PC-9 (cell line): ENCODE measurements at regions not wholly inside any gene's neighbourhood (a gene's known extent, or its start where the extent isn't known, plus 50 kb on each side); places are given as distances from the start of the nearest gene placed in this dataset.
A peak's percentile ranks its signal among the peaks of the same experiment; 100 is the strongest.

Experiments
- BruUV-seq: library from RNA; stranded (reverse); fragments of 400-500 nt; replicated peaks from 2 replicates; lab custom pipeline; 2021; lab: Mats Ljungman, UMichigan
- CTCF ChIA-PET: fragments of 300-600 bp; sonication (Branson Sonifier 250); formaldehyde crosslinking; loops from one replicate; lab custom pipeline; 2022; ENCODE audit warnings: antibody characterized with exemption; lab: Charles Lee
- POLR2A ChIA-PET: fragments of 300-600 bp; sonication (Branson Sonifier 250); formaldehyde crosslinking; loops from one replicate; lab custom pipeline; 2022; ENCODE audit warnings: antibody characterized with exemption; ENCODE audit not compliant: unreplicated experiment; lab: Charles Lee
- DNase-seq, 2 experiments: peaks; one replicate each; pipeline versions ENCODE4 v3.0.0 to v3.0.0-alpha.2; 2015 to 2022; ENCODE audit warnings: mixed read lengths in 1 of 2
- H2AFZ ChIP-seq: fragments of 200-600 bp; sonication (generic); 2 replicates; pipeline ENCODE4 v1.8.1; 2017; ENCODE audit warnings: antibody characterized with exemption
- H3F3A ChIP-seq: fragments of 200-600 bp; sonication (generic); 2 replicates; pipeline ENCODE4 v1.8.1; 2017; ENCODE audit warnings: antibody characterized with exemption, mild to moderate bottlenecking, low read depth; ENCODE audit not compliant: insufficient read depth
- H3K27ac ChIP-seq: fragments of 200-600 bp; sonication (generic); 2 replicates; pipeline ENCODE4 v1.6.1; 2016; ENCODE audit warnings: mixed run types
- H3K27me3 ChIP-seq: fragments of 200-600 bp; sonication (generic); 2 replicates; pipeline ENCODE4 v1.6.1; 2016; ENCODE audit warnings: low read depth, mixed run types; ENCODE audit not compliant: insufficient read depth
- H3K36me3 ChIP-seq: fragments of 200-600 bp; sonication (generic); 2 replicates; pipeline ENCODE4 v1.6.1; 2016; ENCODE audit warnings: low read depth, mixed run types
- H3K4me1 ChIP-seq: fragments of 200-600 bp; sonication (generic); replicated peaks from 2 replicates; pipeline ENCODE4 v1.6.1; 2016; ENCODE audit warnings: mixed run types; ENCODE audit not compliant: insufficient read depth
- H3K4me2 ChIP-seq: fragments of 200-600 bp; sonication (generic); 2 replicates; pipeline ENCODE4 v1.6.1; 2017; ENCODE audit warnings: mixed run types
- H3K4me3 ChIP-seq: fragments of 200-600 bp; sonication (generic); 2 replicates; pipeline ENCODE4 v1.6.1; 2016; ENCODE audit warnings: mixed run types
- H3K79me2 ChIP-seq: fragments of 200-600 bp; sonication (generic); 2 replicates; pipeline ENCODE4 v1.6.1; 2017; ENCODE audit warnings: low read depth, mixed run types
- H3K9me2 ChIP-seq: fragments of 200-600 bp; sonication (generic); 2 replicates; pipeline ENCODE4 v1.8.1; 2017; ENCODE audit warnings: mild to moderate bottlenecking; ENCODE audit not compliant: insufficient read depth
- H3K9me3 ChIP-seq: fragments of 200-600 bp; sonication (generic); 2 replicates; pipeline ENCODE4 v1.8.1; 2016; ENCODE audit warnings: low read depth; ENCODE audit not compliant: insufficient read depth
- H4K20me1 ChIP-seq: fragments of 200-600 bp; sonication (generic); 2 replicates; pipeline ENCODE4 v1.8.1; 2017; ENCODE audit not compliant: insufficient read depth
- EZH2 ChIP-seq: fragments of 200-600 bp; sonication (generic); IDR thresholded peaks from 2 replicates; pipeline ENCODE4 v1.8.0; 2017; ENCODE audit warnings: antibody characterized with exemption, low read depth
- intact Hi-C: fragments of 100-400 bp; cut with micrococcal nuclease; formaldehyde crosslinking; loops from one replicate; pipeline ENCODE4 v1.10.0; 2022; ENCODE audit not compliant: unreplicated experiment
- TF ChIP-seq, protein P1 (sequence below): fragments of 200-600 bp; sonication (generic); conservative IDR thresholded peaks from 2 replicates; pipeline ENCODE4 v1.6.1; 2017; ENCODE audit warnings: mixed run types, antibody characterized with exemption, mild to moderate bottlenecking, moderate library complexity

DNA sequence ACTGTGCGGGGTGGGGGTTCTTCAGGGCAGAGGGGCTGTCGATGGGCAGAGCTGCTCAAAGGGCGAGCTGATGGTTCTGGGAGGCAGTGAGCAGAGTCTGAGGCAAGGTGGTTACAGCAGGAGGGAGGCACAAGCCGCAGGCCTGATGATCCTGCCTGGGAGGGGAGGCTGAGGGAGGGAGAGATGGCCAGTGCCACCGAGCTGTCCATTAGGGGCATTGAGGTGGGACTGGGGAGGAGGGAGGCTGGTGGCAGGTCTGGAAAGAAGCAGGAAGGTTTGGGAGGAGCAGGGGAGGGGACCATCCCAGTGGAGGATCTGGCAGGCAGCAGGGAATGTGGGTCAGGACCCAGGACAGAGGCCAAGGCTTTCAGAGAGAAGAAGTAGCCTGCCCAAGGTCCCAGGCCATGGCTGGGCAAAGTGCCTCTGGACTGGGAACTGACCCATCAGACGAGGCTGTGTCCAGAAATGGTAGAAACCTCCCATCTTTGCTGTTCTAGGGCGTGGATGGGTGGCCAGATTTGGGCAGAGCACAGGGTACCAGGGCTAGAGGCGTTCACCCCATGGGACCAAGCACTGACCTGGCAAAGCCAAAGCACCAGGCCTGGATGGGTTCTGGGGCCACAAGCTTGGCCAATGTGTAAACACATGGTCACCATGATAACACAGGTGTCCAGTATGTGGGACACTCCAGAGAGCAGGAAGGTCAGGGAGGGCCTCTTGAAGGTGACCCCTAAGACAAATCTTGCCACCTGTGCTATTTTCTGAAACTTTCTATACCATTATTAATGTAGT lies 55.5 kb downstream of the INHBB start:
- POLR2A ChIA-PET, result interaction anchor here (0.7 kb wide), 2 partner anchors 10 to 159 kb away, joined by 5 to 7 read pairs; no protein-coding TSS in a partner anchor

GRCh38 chr2:120402067-120402433 lies 56.1 kb downstream of the INHBB start:
- no peak for DNase-seq
- no peak overlapping the region for H2AFZ ChIP-seq
- no peak overlapping the region for H3K27ac ChIP-seq
- no TSS peak for BruUV-seq
- no peaks in the 10 kb centered on the region for H3K79me2 ChIP-seq
- H3K4me3 ChIP-seq, result no peak overlapping the region
- H3K4me2 ChIP-seq, result no peak overlapping the region
- intact Hi-C loops, result no loop called here
- no peaks in the 10 kb centered on the region for H3K9me3 ChIP-seq
- TF ChIP-seq, protein P1, sequence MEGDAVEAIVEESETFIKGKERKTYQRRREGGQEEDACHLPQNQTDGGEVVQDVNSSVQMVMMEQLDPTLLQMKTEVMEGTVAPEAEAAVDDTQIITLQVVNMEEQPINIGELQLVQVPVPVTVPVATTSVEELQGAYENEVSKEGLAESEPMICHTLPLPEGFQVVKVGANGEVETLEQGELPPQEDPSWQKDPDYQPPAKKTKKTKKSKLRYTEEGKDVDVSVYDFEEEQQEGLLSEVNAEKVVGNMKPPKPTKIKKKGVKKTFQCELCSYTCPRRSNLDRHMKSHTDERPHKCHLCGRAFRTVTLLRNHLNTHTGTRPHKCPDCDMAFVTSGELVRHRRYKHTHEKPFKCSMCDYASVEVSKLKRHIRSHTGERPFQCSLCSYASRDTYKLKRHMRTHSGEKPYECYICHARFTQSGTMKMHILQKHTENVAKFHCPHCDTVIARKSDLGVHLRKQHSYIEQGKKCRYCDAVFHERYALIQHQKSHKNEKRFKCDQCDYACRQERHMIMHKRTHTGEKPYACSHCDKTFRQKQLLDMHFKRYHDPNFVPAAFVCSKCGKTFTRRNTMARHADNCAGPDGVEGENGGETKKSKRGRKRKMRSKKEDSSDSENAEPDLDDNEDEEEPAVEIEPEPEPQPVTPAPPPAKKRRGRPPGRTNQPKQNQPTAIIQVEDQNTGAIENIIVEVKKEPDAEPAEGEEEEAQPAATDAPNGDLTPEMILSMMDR, result no peak
- no peak for TF ChIP-seq EZH2
- H3K27me3 ChIP-seq, result no peaks in the 10 kb centered on the region
- peaks cover 82% of the 10 kb centered on the region for H3K4me1 ChIP-seq
- H4K20me1 ChIP-seq, result no peaks in the 10 kb centered on the region
- POLR2A ChIA-PET, result interaction anchor here (0.7 kb wide), 1 partner anchor 9 kb away, joined by 7 read pairs; no protein-coding TSS in a partner anchor
- no peaks in the 10 kb centered on the region for H3K9me2 ChIP-seq
- H3F3A ChIP-seq, result peaks cover 47% of the 10 kb centered on the region
- no peaks in the 10 kb centered on the region for H3K36me3 ChIP-seq
- CTCF ChIA-PET, result no interaction called here

More for the DNA sequence above, 55.5 kb downstream of the INHBB start:
- intact Hi-C loops, result no loop called here
- H3K36me3 ChIP-seq, result no peaks in the 10 kb centered on the region
- H3K27me3 ChIP-seq, result no peaks in the 10 kb centered on the region
- peaks cover 87% of the 10 kb centered on the region for H3K4me1 ChIP-seq
- no peak overlapping the region for H2AFZ ChIP-seq
- H3K79me2 ChIP-seq, result no peaks in the 10 kb centered on the region
- no peak for DNase-seq
- no peaks in the 10 kb centered on the region for H4K20me1 ChIP-seq
- no peak overlapping the region for H3K27ac ChIP-seq
- no peak overlapping the region for H3K4me3 ChIP-seq
- CTCF ChIA-PET, result no interaction called here
- TF ChIP-seq EZH2, result no peak
- TF ChIP-seq, protein P1, result no peak
- peaks cover 52% of the 10 kb centered on the region for H3F3A ChIP-seq
- no peaks in the 10 kb centered on the region for H3K9me3 ChIP-seq
- no peak overlapping the region for H3K4me2 ChIP-seq
- H3K9me2 ChIP-seq, result no peaks in the 10 kb centered on the region
- no TSS peak for BruUV-seq

GRCh38 chr2:120402508-120402907 lies 56.6 kb downstream of the INHBB start:
- Histone ChIP-seq H4K20me1 (no peaks in the 10 kb centered on the region), H3K4me3 (no peak overlapping the region), H3F3A (peaks cover 42% of the 10 kb centered on the region), H3K9me2 (no peaks in the 10 kb centered on the region), H3K27ac (peak overlapping the region; percentile 86; the same call in 1 of the 2 replicates), H3K79me2 (no peaks in the 10 kb centered on the region), H3K36me3 (no peaks in the 10 kb centered on the region), H3K4me2 (no peak overlapping the region), H2AFZ (no peak overlapping the region), H3K9me3 (no peaks in the 10 kb centered on the region), H3K4me1 (peaks cover 77% of the 10 kb centered on the region), H3K27me3 (no peaks in the 10 kb centered on the region)
- intact Hi-C loops, result no loop called here
- ChIA-PET CTCF (no interaction called here), POLR2A (interaction anchor here (0.7 kb wide), 1 partner anchor 9 kb away, joined by 7 read pairs; no protein-coding TSS in a partner anchor)
- no TSS peak for BruUV-seq
- DNase-seq, result no peak
- no peak for TF ChIP-seq EZH2
- TF ChIP-seq, protein P1, result no peak
